ENCODE measurements at regions not wholly inside any gene's neighbourhood (a gene's known extent, or its start where the extent isn't known, plus 50 kb on each side); places are given as distances from the start of the nearest gene placed in this dataset.
"Not testable (repeated sequence)": the region's sequence is repeated elsewhere in the genome, so short reads cannot be mapped to it uniquely, and the experiment has no call there.

GRCh38 chr17:56718515-56718914, 115.2 kb downstream of the C17orf67 start:
- Histone ChIP-seq H3K27ac (no peak overlapping the region), H3K27me3 (peaks cover 0 to 8% of the 10 kb centered on the region in 2 donors), H3K9me3 (no peaks in the 10 kb centered on the region), H3K36me3 (no peaks in the 10 kb centered on the region), H3K4me1 (no peaks in the 10 kb centered on the region), H3K4me3 (no peak overlapping the region)
- intact Hi-C loops (cut with DNase I; ENCODE audit: low total_unique reads): no loop called here
- TF ChIP-seq CTCF (IDR thresholded peaks at IDR 0.05): no peak
- DNase-seq: no peak

GRCh38 chr17:56723421-56723820, 110.3 kb downstream of the C17orf67 start:
- Histone ChIP-seq H3K36me3 (no peaks in the 10 kb centered on the region), H3K27ac (no peak overlapping the region), H3K9me3 (no peaks in the 10 kb centered on the region), H3K4me3 (no peak overlapping the region), H3K27me3 (peaks cover 0 to 5% of the 10 kb centered on the region in 2 donors), H3K4me1 (no peaks in the 10 kb centered on the region)
- intact Hi-C loops (cut with DNase I; ENCODE audit: low total_unique reads): no loop called here
- no peak for TF ChIP-seq CTCF (IDR thresholded peaks at IDR 0.05)
- no peak for DNase-seq

- Histone ChIP-seq H3K9me3 (no peaks in the 10 kb centered on the region), H3K4me3 (no peak overlapping the region), H3K4me1 (no peaks in the 10 kb centered on the region), H3K36me3 (no peaks in the 10 kb centered on the region), H3K27ac (no peak overlapping the region), H3K27me3 (peaks cover 0 to 5% of the 10 kb centered on the region in 2 donors)
- intact Hi-C loops (cut with DNase I; ENCODE audit: low total_unique reads): no loop called here
- no peak for DNase-seq
- no peak for TF ChIP-seq CTCF (IDR thresholded peaks at IDR 0.05)
These were observed 109.1 kb downstream of the C17orf67 start for GRCh38 chr17:56724664-56725063.

GRCh38 chr17:56725144-56725543, 108.6 kb downstream of the C17orf67 start:
- Histone ChIP-seq H3K4me3 (no peak overlapping the region), H3K4me1 (no peaks in the 10 kb centered on the region), H3K36me3 (no peaks in the 10 kb centered on the region), H3K27me3 (peaks cover 0 to 5% of the 10 kb centered on the region in 2 donors), H3K9me3 (no peaks in the 10 kb centered on the region), H3K27ac (no peak overlapping the region)
- no peak for DNase-seq
- intact Hi-C loops (cut with DNase I; ENCODE audit: low total_unique reads): no loop called here
- TF ChIP-seq CTCF (IDR thresholded peaks at IDR 0.05): no peak

- no peak overlapping the region for H3K27ac ChIP-seq
- intact Hi-C loops (cut with DNase I; ENCODE audit: low total_unique reads): no loop called here
These were observed 105.7 kb downstream of the C17orf67 start for GRCh38 chr17:56727876-56728617.

GRCh38 chr17:56731096-56731495, 102.6 kb downstream of the C17orf67 start:
- H3K4me1 ChIP-seq; DNase-seq; H3K36me3 ChIP-seq; H3K9me3 ChIP-seq; H3K27me3 ChIP-seq; H3K27ac ChIP-seq; intact Hi-C loops (cut with DNase I; ENCODE audit: low total_unique reads); H3K4me3 ChIP-seq: not testable (repeated sequence)

More at GRCh38 chr17:56727876-56728617, 105.7 kb downstream of the C17orf67 start:
- peaks cover 0 to 5% of the 10 kb centered on the region in 2 donors for H3K27me3 ChIP-seq
- H3K4me3 ChIP-seq: no peak overlapping the region
- H3K4me1 ChIP-seq: no peaks in the 10 kb centered on the region
- no peak for TF ChIP-seq CTCF (IDR thresholded peaks at IDR 0.05)
- H3K36me3 ChIP-seq: no peaks in the 10 kb centered on the region
- H3K9me3 ChIP-seq: no peaks in the 10 kb centered on the region
- DNase-seq: no peak
